ENCODE measurements at regions not wholly inside any gene's neighbourhood (a gene's known extent, or its start where the extent isn't known, plus 50 kb on each side); places are given as distances from the start of the nearest gene placed in this dataset.
A peak's percentile ranks its signal among the peaks of the same experiment; 100 is the strongest.

DNA sequence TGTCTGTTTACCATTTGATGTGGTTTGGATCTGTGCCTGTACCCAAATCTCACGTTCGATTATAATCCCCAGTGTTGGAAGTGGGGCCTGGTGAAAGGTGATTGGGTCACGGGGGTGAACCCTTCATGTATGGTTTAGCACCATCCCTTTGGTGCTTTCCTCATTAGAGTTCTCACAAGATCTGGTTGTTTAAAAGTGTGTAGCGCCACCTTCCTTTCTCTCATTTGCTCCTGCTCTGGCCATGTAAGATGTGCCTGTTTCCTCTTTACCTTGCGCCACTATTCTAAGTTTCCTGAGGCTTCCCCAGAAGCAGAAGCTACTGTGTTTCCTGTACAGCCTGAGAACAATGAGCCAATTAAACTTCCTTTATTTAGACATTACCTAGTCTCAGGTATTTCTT, 610.7 kb upstream of the ADGRL3 start:
- no peaks in the 10 kb centered on the region for H3K4me1 Mint-ChIP-seq
- H3K56ac ChIP-seq (ENCODE audit: insufficient read length, low read depth, low read length) = no peak overlapping the region
- H3K9me3 ChIP-seq (ENCODE audit: control insufficient read depth, low read depth, low read length) = no peaks in the 10 kb centered on the region
- H4K5ac ChIP-seq (ENCODE audit: insufficient read length, low read depth, low read length) = no peak overlapping the region
- H2BK20ac ChIP-seq (ENCODE audit: low read depth, low read length, poor library complexity, severe bottlenecking) = no peak overlapping the region
- no peak overlapping the region for H2AK5ac ChIP-seq (ENCODE audit: insufficient read length, low read length)
- TF ChIP-seq, protein P1, sequence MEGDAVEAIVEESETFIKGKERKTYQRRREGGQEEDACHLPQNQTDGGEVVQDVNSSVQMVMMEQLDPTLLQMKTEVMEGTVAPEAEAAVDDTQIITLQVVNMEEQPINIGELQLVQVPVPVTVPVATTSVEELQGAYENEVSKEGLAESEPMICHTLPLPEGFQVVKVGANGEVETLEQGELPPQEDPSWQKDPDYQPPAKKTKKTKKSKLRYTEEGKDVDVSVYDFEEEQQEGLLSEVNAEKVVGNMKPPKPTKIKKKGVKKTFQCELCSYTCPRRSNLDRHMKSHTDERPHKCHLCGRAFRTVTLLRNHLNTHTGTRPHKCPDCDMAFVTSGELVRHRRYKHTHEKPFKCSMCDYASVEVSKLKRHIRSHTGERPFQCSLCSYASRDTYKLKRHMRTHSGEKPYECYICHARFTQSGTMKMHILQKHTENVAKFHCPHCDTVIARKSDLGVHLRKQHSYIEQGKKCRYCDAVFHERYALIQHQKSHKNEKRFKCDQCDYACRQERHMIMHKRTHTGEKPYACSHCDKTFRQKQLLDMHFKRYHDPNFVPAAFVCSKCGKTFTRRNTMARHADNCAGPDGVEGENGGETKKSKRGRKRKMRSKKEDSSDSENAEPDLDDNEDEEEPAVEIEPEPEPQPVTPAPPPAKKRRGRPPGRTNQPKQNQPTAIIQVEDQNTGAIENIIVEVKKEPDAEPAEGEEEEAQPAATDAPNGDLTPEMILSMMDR (conservative IDR thresholded peaks at IDR 0.05) = peak; percentile 28; the same call in 1 of the 3 replicates
- no peak overlapping the region for H3T11ph ChIP-seq (ENCODE audit: low read length)
- no peaks in the 10 kb centered on the region for H3K79me1 ChIP-seq (ENCODE audit: insufficient read depth, low read depth, low read length, poor library complexity, severe bottlenecking)
- no peaks in the 10 kb centered on the region for H3K27me3 Mint-ChIP-seq (ENCODE audit: low read depth)
- no peaks in the 10 kb centered on the region for H4K20me1 ChIP-seq (ENCODE audit: control insufficient read depth, insufficient read depth, insufficient read length)
- H3K14ac ChIP-seq (ENCODE audit: insufficient read depth, low read length) = no peak overlapping the region
- no peaks in the 10 kb centered on the region for H3K4me1 ChIP-seq (ENCODE audit: insufficient read depth, low read length)
- no peaks in the 10 kb centered on the region for H3K27me3 ChIP-seq (ENCODE audit: insufficient read depth, low read length)
- no peak overlapping the region for H2BK5ac ChIP-seq (ENCODE audit: insufficient read length, low read length)
- H3K4ac ChIP-seq (ENCODE audit: low read depth, low read length) = no peak overlapping the region
- no peak overlapping the region for H3K27ac Mint-ChIP-seq
- H3K79me2 ChIP-seq (ENCODE audit: insufficient read depth, low read length) = no peaks in the 10 kb centered on the region
- no peak overlapping the region for H3K9ac ChIP-seq (ENCODE audit: extremely low read depth, insufficient read length, low read length)
- H3K36me3 Mint-ChIP-seq (ENCODE audit: insufficient read depth in 1 of 3, low read depth in 3 of 3) = no peaks in the 10 kb centered on the region
- no peak overlapping the region for H3K27ac ChIP-seq (ENCODE audit: insufficient read length, low read depth, low read length)
- no peaks in the 10 kb centered on the region for H3K9me3 Mint-ChIP-seq
- no peak overlapping the region for H3K4me2 ChIP-seq (ENCODE audit: insufficient read depth, insufficient read length, low read length)
- no peak overlapping the region for H2BK12ac ChIP-seq (ENCODE audit: insufficient read length, low read depth, low read length)
- H3K4me3 Mint-ChIP-seq = no peak overlapping the region
- no peak overlapping the region for H3K23ac ChIP-seq (ENCODE audit: insufficient read length, low read depth, low read length)
- no peak overlapping the region for H2BK15ac ChIP-seq (ENCODE audit: low read depth, low read length)
- no peak overlapping the region for H4K8ac ChIP-seq (replicated peaks; ENCODE audit: insufficient read length, low read depth, low read length)
- H2AFZ ChIP-seq (ENCODE audit: low read length) = no peak overlapping the region
- no peak overlapping the region for H3K18ac ChIP-seq (ENCODE audit: insufficient read length, low read depth, low read length)
- no peaks in the 10 kb centered on the region for H3K23me2 ChIP-seq (ENCODE audit: insufficient read length, low read depth, low read length, poor library complexity, severe bottlenecking)
- H4K91ac ChIP-seq (ENCODE audit: insufficient read length, low read depth, low read length) = no peak overlapping the region
- peak; percentile 24 for DNase-seq
- no CpG with 5 or more reads among the region's 5 CpGs for WGBS (ENCODE audit: extremely low coverage, insufficient read length, low lambda C conversion rate)
- no peak overlapping the region for H2BK120ac ChIP-seq (ENCODE audit: low read depth, low read length, poor library complexity, severe bottlenecking)

All from H9 (cell line).